IMR-90 (cell line): ENCODE measurements at regions not wholly inside any gene's neighbourhood (a gene's known extent, or its start where the extent isn't known, plus 50 kb on each side); places are given as distances from the start of the nearest gene placed in this dataset.

Source experiments
- ATAC-seq: fragments of 200-7000 bp; cut with Tn5 transposase; 2 replicates; pipeline ENCODE4 v1.9.1; 2020; ENCODE audit warnings: low read depth, mild to moderate bottlenecking, moderate library complexity
- BruUV-seq: library from RNA; stranded (reverse); fragments of 400-500 nt; replicated peaks from 2 replicates; lab custom pipeline; 2021; lab: Mats Ljungman, UMichigan
- CTCF ChIA-PET: fragments of 300-600 bp; formaldehyde crosslinking; extraction: SDS; loops from one replicate; lab custom pipeline; 2021; ENCODE audit warnings: antibody characterized with exemption; lab: Yijun Ruan, JAX
- POLR2A ChIA-PET: fragments of 300-600 bp; sonication (Branson Sonifier 250); formaldehyde crosslinking; loops from one replicate; lab custom pipeline; 2022; ENCODE audit warnings: antibody characterized with exemption; ENCODE audit not compliant: unreplicated experiment; lab: Charles Lee
- DNase-seq: peaks from one replicate; pipeline ENCODE4 v3.0.0; 2013
- H2AFZ ChIP-seq: replicated peaks from 2 replicates; pipeline ENCODE3; 2013; ENCODE audit warnings: low read length, mild to moderate bottlenecking; ENCODE audit not compliant: poor library complexity
- H2AK5ac ChIP-seq: 2 replicates; pipeline ENCODE4 v1.6.1; 2013; ENCODE audit warnings: low read depth, low read length, inconsistent platforms
- H2AK9ac ChIP-seq: replicated peaks from 2 replicates; pipeline ENCODE3; 2013; ENCODE audit warnings: mild to moderate bottlenecking, low read depth, low read length, moderate library complexity; ENCODE audit not compliant: poor library complexity
- H2BK120ac ChIP-seq: 2 replicates; pipeline ENCODE4 v1.6.1; 2013; ENCODE audit warnings: low read depth, low read length, inconsistent platforms
- H2BK15ac ChIP-seq: 3 replicates; pipeline ENCODE4 v1.6.1; 2013; ENCODE audit warnings: low read depth, low read length, inconsistent platforms
- H2BK20ac ChIP-seq: 2 replicates; pipeline ENCODE4 v1.6.1; 2013; ENCODE audit warnings: low read depth, mild to moderate bottlenecking, inconsistent platforms, low read length, moderate library complexity
- H2BK5ac ChIP-seq: 2 replicates; pipeline ENCODE4 v1.6.1; 2013; ENCODE audit warnings: mild to moderate bottlenecking, low read depth, low read length, inconsistent platforms; ENCODE audit not compliant: poor library complexity, severe bottlenecking
- H3K14ac ChIP-seq: replicated peaks from 2 replicates; pipeline ENCODE4 v1.6.1; 2013; ENCODE audit warnings: low read depth, low read length, inconsistent platforms
- H3K18ac ChIP-seq: 2 replicates; pipeline ENCODE4 v1.6.1; 2013; ENCODE audit warnings: low read depth, low read length, control low read depth
- H3K23ac ChIP-seq: 2 replicates; pipeline ENCODE4 v1.6.1; 2013; ENCODE audit warnings: low read depth, low read length, inconsistent platforms
- H3K27ac ChIP-seq: 2 replicates; pipeline ENCODE4 v1.5.1; 2013; ENCODE audit warnings: mild to moderate bottlenecking, control low read depth, low read length; ENCODE audit not compliant: insufficient read depth
- H3K27me3 ChIP-seq: 2 replicates; pipeline ENCODE4 v1.6.1; 2013; ENCODE audit warnings: low read length; ENCODE audit not compliant: control insufficient read depth, insufficient read depth
- H3K36me3 ChIP-seq: 2 replicates; pipeline ENCODE4 v1.6.1; 2013; ENCODE audit warnings: low read length, mixed read lengths; ENCODE audit not compliant: control insufficient read depth, insufficient read depth
- H3K4ac ChIP-seq: 2 replicates; pipeline ENCODE4 v1.6.1; 2013; ENCODE audit warnings: low read depth, low read length, inconsistent platforms
- H3K4me1 ChIP-seq: 2 replicates; pipeline ENCODE4 v1.6.1; 2013; ENCODE audit warnings: low read length, mixed read lengths; ENCODE audit not compliant: control insufficient read depth, insufficient read depth
- H3K4me2 ChIP-seq: 2 replicates; pipeline ENCODE4 v1.6.1; 2013; ENCODE audit warnings: low read depth, mild to moderate bottlenecking, control low read depth, low read length, moderate library complexity
- H3K4me3 ChIP-seq: 2 replicates; pipeline ENCODE4 v1.5.1; 2013; ENCODE audit warnings: low read depth, mild to moderate bottlenecking, control low read depth, low read length, moderate library complexity; ENCODE audit not compliant: insufficient read depth
- H3K56ac ChIP-seq: 2 replicates; pipeline ENCODE4 v1.6.1; 2013; ENCODE audit warnings: low read length, inconsistent platforms; ENCODE audit not compliant: insufficient read depth; ENCODE audit errors: extremely low read depth
- H3K79me1 ChIP-seq, 2 experiments: 2 replicates each; pipeline ENCODE4 v1.6.1; 2013; ENCODE audit warnings: low read length in 2 of 2, inconsistent platforms in 1 of 2, low read depth in 1 of 2
- H3K9ac ChIP-seq: 2 replicates; pipeline ENCODE4 v1.6.1; 2013; ENCODE audit warnings: low read depth, low read length, control low read depth
- H3K9me1 ChIP-seq: 2 replicates; pipeline ENCODE4 v1.6.1; 2013; ENCODE audit warnings: low read length, inconsistent platforms; ENCODE audit not compliant: insufficient read depth
- H3K9me3 ChIP-seq: 2 replicates; pipeline ENCODE4 v1.6.1; 2013; ENCODE audit warnings: low read length; ENCODE audit not compliant: control insufficient read depth, insufficient read depth
- H4K20me1 ChIP-seq: 2 replicates; pipeline ENCODE4 v1.6.1; 2013; ENCODE audit warnings: low read length, inconsistent platforms; ENCODE audit not compliant: insufficient read depth
- H4K5ac ChIP-seq: 2 replicates; pipeline ENCODE4 v1.6.1; 2013; ENCODE audit warnings: mild to moderate bottlenecking, low read depth, low read length, control low read depth
- H4K8ac ChIP-seq, 2 experiments: 2 replicates each; pipeline ENCODE4 v1.6.1; 2013; ENCODE audit warnings: low read depth in 2 of 2, low read length in 2 of 2, control low read depth in 1 of 2, inconsistent platforms in 1 of 2
- H4K91ac ChIP-seq: 2 replicates; pipeline ENCODE4 v1.6.1; 2013; ENCODE audit warnings: low read depth, low read length, inconsistent platforms; ENCODE audit not compliant: insufficient read depth
- BHLHE40 ChIP-seq: fragments of 150-350 bp; IDR thresholded peaks from 2 replicates; pipeline ENCODE4 v1.6.1; 2016; ENCODE audit warnings: mild to moderate bottlenecking, low read depth, low read length
- CEBPB ChIP-seq: IDR thresholded peaks from 2 replicates; pipeline ENCODE4 v1.6.1; 2012; ENCODE audit warnings: low read depth, low read length, improper control_type of control experiment
- CHD1 ChIP-seq: IDR thresholded peaks from 2 replicates; pipeline ENCODE4 v1.6.1; 2012; ENCODE audit warnings: low read depth, low read length, improper control_type of control experiment
- FOS ChIP-seq: fragments of 150-350 bp; IDR thresholded peaks from 2 replicates; pipeline ENCODE4 v1.6.1; 2016; ENCODE audit warnings: low read depth, low read length
- MAFK ChIP-seq: IDR thresholded peaks from 2 replicates; pipeline ENCODE4 v1.6.1; 2012; ENCODE audit warnings: low read depth, low read length, improper control_type of control experiment
- MAZ ChIP-seq: IDR thresholded peaks from 2 replicates; pipeline ENCODE4 v1.6.1; 2012; ENCODE audit warnings: low read depth, mild to moderate bottlenecking, low read length, improper control_type of control experiment, moderate library complexity, borderline replicate concordance
- MXI1 ChIP-seq: IDR thresholded peaks from 2 replicates; pipeline ENCODE4 v1.6.1; 2012; ENCODE audit warnings: low read depth, mild to moderate bottlenecking, low read length, moderate library complexity, borderline replicate concordance
- RAD21 ChIP-seq: IDR thresholded peaks from 2 replicates; pipeline ENCODE4 v1.6.1; 2012; ENCODE audit warnings: low read length, improper control_type of control experiment
- RCOR1 ChIP-seq: IDR thresholded peaks from 2 replicates; pipeline ENCODE4 v1.6.1; 2012; ENCODE audit warnings: mild to moderate bottlenecking, low read length, improper control_type of control experiment; ENCODE audit not compliant: insufficient replicate concordance
- RFX5 ChIP-seq: IDR thresholded peaks from 2 replicates; pipeline ENCODE4 v1.8.0; 2012; ENCODE audit warnings: low read depth, mild to moderate bottlenecking, low read length, moderate library complexity
- SMC3 ChIP-seq: fragments of 150-350 bp; IDR thresholded peaks from 2 replicates; pipeline ENCODE4 v1.6.1; 2016; ENCODE audit warnings: low read depth, mild to moderate bottlenecking, antibody characterized with exemption, low read length, moderate library complexity
- USF2 ChIP-seq: fragments of 150-350 bp; IDR thresholded peaks from 2 replicates; pipeline ENCODE4 v1.6.1; 2017; ENCODE audit warnings: mild to moderate bottlenecking, antibody characterized with exemption, low read length, low read depth
- dilution Hi-C: fragments of 300-500 bp; cut with HindIII; formaldehyde crosslinking; loops from one replicate; pipeline ENCODE4 v1.14.3; 2018; ENCODE audit warnings: low sequenced_read_pairs; ENCODE audit not compliant: unreplicated experiment
- in situ Hi-C: fragments of 300-500 bp; cut with MboI; formaldehyde crosslinking; loops from 3 replicates; pipeline ENCODE4 v1.14.3; 2019; ENCODE audit warnings: low sequenced_read_pairs, inconsistent platforms, mixed read lengths
- intact Hi-C: fragments of 100-400 bp; cut with micrococcal nuclease; formaldehyde crosslinking; loops from 2 replicates; pipeline ENCODE4 v1.10.0; 2022
- TF ChIP-seq, protein P1 (sequence below): fragments of 150-350 bp; IDR thresholded peaks from 2 replicates; pipeline ENCODE4 v1.6.1; 2016; ENCODE audit warnings: low read depth, mild to moderate bottlenecking, low read length, moderate library complexity, borderline replicate concordance
- TF ChIP-seq, protein P2 (sequence below): conservative IDR thresholded peaks from 2 replicates; pipeline ENCODE4 v1.5.1; 2012; ENCODE audit warnings: mild to moderate bottlenecking, low read depth, low read length, improper control_type of control experiment

DNA sequence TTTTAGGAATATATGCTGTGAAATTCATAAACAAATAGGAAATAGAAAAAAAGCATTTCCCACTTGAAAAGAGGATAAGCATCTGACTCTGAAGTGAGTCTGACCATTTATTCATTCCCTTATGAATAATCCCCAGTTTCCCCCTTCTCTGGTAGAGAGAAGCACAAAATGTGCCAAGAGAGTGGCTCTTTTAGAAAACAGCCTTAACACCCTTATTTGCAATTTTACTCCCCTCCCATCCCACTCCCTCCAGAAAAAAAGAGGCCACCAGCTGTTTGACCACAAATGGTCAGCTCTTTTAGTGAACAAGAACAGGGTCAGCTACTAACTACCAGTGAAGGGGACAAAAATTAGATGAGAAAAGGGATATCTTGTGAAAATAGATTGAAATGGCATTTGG is 184.5 kb upstream of the ADAMTS9 start:
- Histone ChIP-seq H3K23ac (no peak overlapping the region), H3K4me3 (no peak overlapping the region), H3K9me1 (no peaks in the 10 kb centered on the region), H4K5ac (no peak overlapping the region), H3K9me3 (no peaks in the 10 kb centered on the region), H4K8ac (no peak overlapping the region), H3K4ac (no peak overlapping the region), H3K79me1 (no peaks in the 10 kb centered on the region), H2AK5ac (no peak overlapping the region), H2BK20ac (no peak overlapping the region), H3K27me3 (no peaks in the 10 kb centered on the region), H4K20me1 (no peaks in the 10 kb centered on the region), H3K27ac (no peak overlapping the region), H2BK5ac (no peak overlapping the region), H2BK15ac (no peak overlapping the region), H3K9ac (no peak overlapping the region), H2BK120ac (no peak overlapping the region), H2AFZ (no peak overlapping the region), H3K36me3 (no peaks in the 10 kb centered on the region), H2AK9ac (no peak overlapping the region), H3K4me1 (no peaks in the 10 kb centered on the region), H4K91ac (no peak overlapping the region), H3K14ac (no peak overlapping the region), H3K56ac (no peak overlapping the region), H3K4me2 (no peak overlapping the region), H3K18ac (no peak overlapping the region)
- ATAC-seq (no peak), DNase-seq (no peak)
- POLR2A ChIA-PET, result no interaction called here
- intact Hi-C loops (no loop called here), in situ Hi-C loops (no loop called here), dilution Hi-C loops (no loop called here)
- TF ChIP-seq BHLHE40, result no peak
- TF ChIP-seq MAZ, result no peak
- no peak for TF ChIP-seq RCOR1
- TF ChIP-seq CHD1, result no peak
- TF ChIP-seq USF2, result no peak
- TF ChIP-seq RAD21, result no peak
- TF ChIP-seq, protein P1, sequence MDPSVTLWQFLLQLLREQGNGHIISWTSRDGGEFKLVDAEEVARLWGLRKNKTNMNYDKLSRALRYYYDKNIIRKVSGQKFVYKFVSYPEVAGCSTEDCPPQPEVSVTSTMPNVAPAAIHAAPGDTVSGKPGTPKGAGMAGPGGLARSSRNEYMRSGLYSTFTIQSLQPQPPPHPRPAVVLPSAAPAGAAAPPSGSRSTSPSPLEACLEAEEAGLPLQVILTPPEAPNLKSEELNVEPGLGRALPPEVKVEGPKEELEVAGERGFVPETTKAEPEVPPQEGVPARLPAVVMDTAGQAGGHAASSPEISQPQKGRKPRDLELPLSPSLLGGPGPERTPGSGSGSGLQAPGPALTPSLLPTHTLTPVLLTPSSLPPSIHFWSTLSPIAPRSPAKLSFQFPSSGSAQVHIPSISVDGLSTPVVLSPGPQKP, result no peak
- TF ChIP-seq SMC3, result no peak
- TF ChIP-seq CEBPB, result no peak
- TF ChIP-seq, protein P2, sequence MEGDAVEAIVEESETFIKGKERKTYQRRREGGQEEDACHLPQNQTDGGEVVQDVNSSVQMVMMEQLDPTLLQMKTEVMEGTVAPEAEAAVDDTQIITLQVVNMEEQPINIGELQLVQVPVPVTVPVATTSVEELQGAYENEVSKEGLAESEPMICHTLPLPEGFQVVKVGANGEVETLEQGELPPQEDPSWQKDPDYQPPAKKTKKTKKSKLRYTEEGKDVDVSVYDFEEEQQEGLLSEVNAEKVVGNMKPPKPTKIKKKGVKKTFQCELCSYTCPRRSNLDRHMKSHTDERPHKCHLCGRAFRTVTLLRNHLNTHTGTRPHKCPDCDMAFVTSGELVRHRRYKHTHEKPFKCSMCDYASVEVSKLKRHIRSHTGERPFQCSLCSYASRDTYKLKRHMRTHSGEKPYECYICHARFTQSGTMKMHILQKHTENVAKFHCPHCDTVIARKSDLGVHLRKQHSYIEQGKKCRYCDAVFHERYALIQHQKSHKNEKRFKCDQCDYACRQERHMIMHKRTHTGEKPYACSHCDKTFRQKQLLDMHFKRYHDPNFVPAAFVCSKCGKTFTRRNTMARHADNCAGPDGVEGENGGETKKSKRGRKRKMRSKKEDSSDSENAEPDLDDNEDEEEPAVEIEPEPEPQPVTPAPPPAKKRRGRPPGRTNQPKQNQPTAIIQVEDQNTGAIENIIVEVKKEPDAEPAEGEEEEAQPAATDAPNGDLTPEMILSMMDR, result no peak
- TF ChIP-seq MAFK, result no peak
- TF ChIP-seq MXI1, result no peak
- no peak for TF ChIP-seq FOS
- TF ChIP-seq RFX5, result no peak
- CTCF ChIA-PET, result no interaction called here
- no TSS peak for BruUV-seq
